Loucy (cell line): ENCODE measurements at regions not wholly inside any gene's neighbourhood (a gene's known extent, or its start where the extent isn't known, plus 50 kb on each side); places are given as distances from the start of the nearest gene placed in this dataset.

ENCODE experiments used
- EZH2phosphoT487 ChIP-seq: fragments of 200-600 bp; IDR thresholded peaks from 2 replicates; pipeline ENCODE4 v1.6.1; 2018; ENCODE audit warnings: antibody characterized with exemption, mild to moderate bottlenecking, moderate library complexity, borderline replicate concordance
- TF ChIP-seq, protein P1 (sequence below): fragments of 200-600 bp; sonication (generic); conservative IDR thresholded peaks from 2 replicates; pipeline ENCODE4 v1.5.1; 2014; ENCODE audit warnings: mild to moderate bottlenecking, antibody characterized with exemption, low read length

DNA sequence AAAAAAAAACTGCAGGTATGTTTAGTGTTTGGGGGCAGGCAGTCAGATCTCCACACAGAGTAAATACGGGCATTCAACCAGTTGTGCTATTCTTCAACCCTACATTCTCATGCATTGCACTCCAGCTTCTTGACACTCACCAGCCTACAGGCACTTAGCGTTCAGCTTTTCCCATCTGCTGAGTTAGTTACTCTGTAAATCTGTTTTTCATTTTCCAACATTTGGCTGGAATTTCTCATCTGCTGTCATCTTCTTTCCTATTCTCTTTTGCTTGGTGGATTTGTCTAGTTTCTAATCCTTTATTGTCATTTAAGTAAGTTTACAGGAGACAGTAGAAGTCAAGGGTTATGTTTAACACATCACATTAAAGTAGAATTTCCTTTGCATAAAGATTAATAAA is 1318.9 kb downstream of the OLFM4 start:
- TF ChIP-seq, protein P1, sequence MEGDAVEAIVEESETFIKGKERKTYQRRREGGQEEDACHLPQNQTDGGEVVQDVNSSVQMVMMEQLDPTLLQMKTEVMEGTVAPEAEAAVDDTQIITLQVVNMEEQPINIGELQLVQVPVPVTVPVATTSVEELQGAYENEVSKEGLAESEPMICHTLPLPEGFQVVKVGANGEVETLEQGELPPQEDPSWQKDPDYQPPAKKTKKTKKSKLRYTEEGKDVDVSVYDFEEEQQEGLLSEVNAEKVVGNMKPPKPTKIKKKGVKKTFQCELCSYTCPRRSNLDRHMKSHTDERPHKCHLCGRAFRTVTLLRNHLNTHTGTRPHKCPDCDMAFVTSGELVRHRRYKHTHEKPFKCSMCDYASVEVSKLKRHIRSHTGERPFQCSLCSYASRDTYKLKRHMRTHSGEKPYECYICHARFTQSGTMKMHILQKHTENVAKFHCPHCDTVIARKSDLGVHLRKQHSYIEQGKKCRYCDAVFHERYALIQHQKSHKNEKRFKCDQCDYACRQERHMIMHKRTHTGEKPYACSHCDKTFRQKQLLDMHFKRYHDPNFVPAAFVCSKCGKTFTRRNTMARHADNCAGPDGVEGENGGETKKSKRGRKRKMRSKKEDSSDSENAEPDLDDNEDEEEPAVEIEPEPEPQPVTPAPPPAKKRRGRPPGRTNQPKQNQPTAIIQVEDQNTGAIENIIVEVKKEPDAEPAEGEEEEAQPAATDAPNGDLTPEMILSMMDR, result no peak
- TF ChIP-seq EZH2phosphoT487, result no peak
